Endothelial cell of umbilical vein (primary cell): ENCODE measurements at regions not wholly inside any gene's neighbourhood (a gene's known extent, or its start where the extent isn't known, plus 50 kb on each side); places are given as distances from the start of the nearest gene placed in this dataset.

ENCODE experiments used
- BruUV-seq: library from RNA; stranded (reverse); fragments of 400-500 nt; replicated peaks from 2 replicates; lab custom pipeline; 2021; lab: Mats Ljungman, UMichigan
- CTCF ChIA-PET: fragments of 300-600, 350-600 bp; sonication (Branson Sonifier 250); formaldehyde crosslinking; loops from one replicate; lab custom pipeline; 2021; ENCODE audit warnings: antibody characterized with exemption, inconsistent platforms; lab: Charles Lee
- POLR2A ChIA-PET: fragments of 300-600, 350-600 bp; sonication (Branson Sonifier 250); formaldehyde crosslinking; loops from one replicate; lab custom pipeline; 2021; ENCODE audit warnings: antibody characterized with exemption, inconsistent platforms; lab: Charles Lee
- DNase-seq: peaks from one replicate; pipeline ENCODE4 v3.0.0-alpha.2; 2011; ENCODE audit warnings: low read depth, low spot score
- FAIRE-seq: peaks from 2 replicates; lab custom pipeline; 2011; peaks lifted over from hg19 to GRCh38; lab: Jason Lieb, UNC
- H2AFZ ChIP-seq: 2 replicates; pipeline ENCODE4 v1.6.0; 2012; ENCODE audit warnings: low read depth, low read length, control low read depth, inconsistent platforms
- H3K27ac ChIP-seq: 2 replicates; pipeline ENCODE4 v1.5.1; 2011; ENCODE audit warnings: low read depth, mild to moderate bottlenecking, control low read depth, low read length, moderate library complexity; ENCODE audit not compliant: insufficient read depth
- H3K27me3 ChIP-seq, 2 experiments: 2 replicates each; pipeline versions ENCODE4 v1.6.0 to v1.6.1; 2011; ENCODE audit warnings: low read length in 2 of 2, mixed read lengths in 1 of 2; ENCODE audit not compliant: control insufficient read depth in 2 of 2, insufficient read depth in 2 of 2
- H3K36me3 ChIP-seq, 2 experiments: 2 replicates in 1 of 2; 3 replicates in 1 of 2; pipeline ENCODE4 v1.5.1; 2011; ENCODE audit warnings: low read length in 2 of 2, mild to moderate bottlenecking in 1 of 2, moderate library complexity in 1 of 2; ENCODE audit not compliant: control insufficient read depth in 2 of 2, insufficient read depth in 2 of 2; ENCODE audit errors: extremely low read depth in 1 of 2
- H3K4me1 ChIP-seq: 3 replicates; pipeline ENCODE4 v1.5.1; 2011; ENCODE audit warnings: mild to moderate bottlenecking, low read length; ENCODE audit not compliant: control insufficient read depth, insufficient read depth; ENCODE audit errors: extremely low read depth
- H3K4me2 ChIP-seq: 2 replicates; pipeline ENCODE4 v1.6.1; 2011; ENCODE audit warnings: low read length, control low read depth, mixed read lengths; ENCODE audit not compliant: insufficient read depth
- H3K4me3 ChIP-seq, 3 experiments: fragments of 200-600 bp in 1 of 3; sonication (generic), shearing (Covaris generic) in 1 of 3; replicated peaks in 1 of 3; 2 replicates each; pipeline ENCODE4 v1.5.1; 2011 to 2016; ENCODE audit warnings: control low read depth in 3 of 3, low read length in 3 of 3, mild to moderate bottlenecking in 2 of 3, inconsistent platforms in 1 of 3, low read depth in 1 of 3, moderate library complexity in 1 of 3; ENCODE audit not compliant: insufficient read depth in 1 of 3
- H3K79me2 ChIP-seq: 2 replicates; pipeline ENCODE4 v1.6.0; 2012; ENCODE audit warnings: low read length, inconsistent platforms; ENCODE audit not compliant: control insufficient read depth, insufficient read depth
- H3K9ac ChIP-seq: replicated peaks from 2 replicates; pipeline ENCODE3; 2011; ENCODE audit warnings: low read length, control low read depth; ENCODE audit not compliant: insufficient read depth; ENCODE audit errors: extremely low read depth
- H3K9me1 ChIP-seq: replicated peaks from 3 replicates; pipeline ENCODE4 v1.6.0; 2011; ENCODE audit warnings: mild to moderate bottlenecking, low read length; ENCODE audit not compliant: control insufficient read depth, insufficient read depth; ENCODE audit errors: extremely low read depth
- H3K9me3 ChIP-seq: replicated peaks from 2 replicates; pipeline ENCODE4 v1.5.1; 2012; ENCODE audit warnings: low read length, inconsistent platforms; ENCODE audit not compliant: control insufficient read depth, insufficient read depth
- H4K20me1 ChIP-seq: replicated peaks from 2 replicates; pipeline ENCODE3; 2011; ENCODE audit warnings: mild to moderate bottlenecking, low read length; ENCODE audit not compliant: control insufficient read depth, insufficient read depth; ENCODE audit errors: extremely low read depth
- CTCF ChIP-seq, 2 donors: IDR thresholded peaks; 1 replicate in 1 of 2; 2 replicates in 1 of 2; pipeline ENCODE4 v1.5.1; 2011; ENCODE audit warnings: low read length in 2 of 2, mild to moderate bottlenecking in 2 of 2, moderate library complexity in 2 of 2, control low read depth in 1 of 2, inconsistent platforms in 1 of 2, low read depth in 1 of 2; ENCODE audit not compliant: insufficient read depth in 1 of 2; ENCODE audit errors: extremely low read depth in 1 of 2
- EZH2 ChIP-seq: IDR thresholded peaks from 2 replicates; pipeline ENCODE4 v1.6.1; 2012; ENCODE audit warnings: borderline replicate concordance, low read depth, mild to moderate bottlenecking, moderate library complexity, low read length, inconsistent platforms; ENCODE audit not compliant: severe bottlenecking
- FOS ChIP-seq: IDR thresholded peaks from 2 replicates; pipeline ENCODE4 v1.6.1; 2011; ENCODE audit warnings: mild to moderate bottlenecking, low read length, moderate library complexity, borderline replicate concordance; ENCODE audit not compliant: insufficient read depth
- GATA2 ChIP-seq: IDR thresholded peaks from 2 replicates; pipeline ENCODE4 v1.7.0; 2011; ENCODE audit warnings: low read depth, mild to moderate bottlenecking, moderate library complexity, mixed read lengths, low read length; ENCODE audit not compliant: insufficient read length, insufficient read depth
- JUN ChIP-seq: IDR thresholded peaks from 2 replicates; pipeline ENCODE4 v1.6.1; 2011; ENCODE audit warnings: borderline replicate concordance, low read depth; ENCODE audit not compliant: insufficient read length, insufficient read depth
- MAX ChIP-seq: IDR thresholded peaks from 2 replicates; pipeline ENCODE4 v1.6.1; 2011; ENCODE audit not compliant: insufficient read depth, insufficient read length
- MYC ChIP-seq: IDR thresholded peaks from one replicate; pipeline ENCODE4 v1.6.1; 2011; ENCODE audit warnings: mild to moderate bottlenecking, low read depth, low read length
- POLR2A ChIP-seq: IDR thresholded peaks from 2 replicates; pipeline ENCODE4 v1.6.1; 2012; ENCODE audit warnings: low read depth, mild to moderate bottlenecking, control low read depth, low read length
- POLR2AphosphoS5 ChIP-seq: IDR thresholded peaks from 2 replicates; pipeline ENCODE4 v1.6.1; 2012; ENCODE audit warnings: low read depth, mild to moderate bottlenecking, control low read depth, low read length, moderate library complexity; ENCODE audit not compliant: insufficient read depth
- dilution Hi-C: fragments of 300-500 bp; cut with MboI; formaldehyde crosslinking; loops from one replicate; pipeline ENCODE4 v1.15.0; 2019; ENCODE audit warnings: low sequenced_read_pairs; ENCODE audit not compliant: extremely low pct_ligation_motif_present
- intact Hi-C: fragments of 100-400 bp; cut with micrococcal nuclease; formaldehyde crosslinking; loops from one replicate; pipeline ENCODE4 v1.10.0; 2022

- H3K4me2 ChIP-seq, result no peak overlapping the region
- no peaks in the 10 kb centered on the region for H3K9me3 ChIP-seq
- POLR2A ChIA-PET, result no interaction called here
- CTCF ChIA-PET, result no interaction called here
- H3K9me1 ChIP-seq, result no peaks in the 10 kb centered on the region
- no peak overlapping the region for H3K9ac ChIP-seq
- BruUV-seq, result no TSS peak
- intact Hi-C loops, result no loop called here
- H3K79me2 ChIP-seq, result no peaks in the 10 kb centered on the region
- H3K27ac ChIP-seq, result no peak overlapping the region
- H3K36me3 ChIP-seq, result no peaks in the 10 kb centered on the region
- H4K20me1 ChIP-seq, result no peaks in the 10 kb centered on the region
- no peaks in the 10 kb centered on the region for H3K4me1 ChIP-seq
- no peak overlapping the region for H3K4me3 ChIP-seq
- dilution Hi-C loops, result no loop called here
- H3K27me3 ChIP-seq, result no peaks in the 10 kb centered on the region
- FAIRE-seq, result no peak
- TF ChIP-seq FOS (no peak), GATA2 (no peak), EZH2 (no peak), JUN (no peak), POLR2AphosphoS5 (no peak), POLR2A (no peak), CTCF (IDR thresholded peaks at IDR 0.05; ENCODE audit: extremely low read depth in 1 of 2, insufficient read depth in 1 of 2, low read depth in 1 of 2, low read length in 2 of 2) (no peak), MYC (no peak), MAX (no peak)
- no peak overlapping the region for H2AFZ ChIP-seq
- DNase-seq, result no peak
Measured at GRCh38 chr20:11484479-11484878, 433.2 kb upstream of the BTBD3 start.
